NCI-H146 treated with DMSO at 0.1 percent for 48 hours (cell line): ENCODE measurements at regions not wholly inside any gene's neighbourhood (a gene's known extent, or its start where the extent isn't known, plus 50 kb on each side); places are given as distances from the start of the nearest gene placed in this dataset.
A peak's percentile ranks its signal among the peaks of the same experiment; 100 is the strongest.
"Not testable (repeated sequence)": the region's sequence is repeated elsewhere in the genome, so short reads cannot be mapped to it uniquely, and the experiment has no call there.

ENCODE experiments used
- DNase-seq: peaks from one replicate; lab custom pipeline; 2025; ENCODE audit not compliant: unreplicated experiment; lab: John Stamatoyannopoulos, UW

DNA sequence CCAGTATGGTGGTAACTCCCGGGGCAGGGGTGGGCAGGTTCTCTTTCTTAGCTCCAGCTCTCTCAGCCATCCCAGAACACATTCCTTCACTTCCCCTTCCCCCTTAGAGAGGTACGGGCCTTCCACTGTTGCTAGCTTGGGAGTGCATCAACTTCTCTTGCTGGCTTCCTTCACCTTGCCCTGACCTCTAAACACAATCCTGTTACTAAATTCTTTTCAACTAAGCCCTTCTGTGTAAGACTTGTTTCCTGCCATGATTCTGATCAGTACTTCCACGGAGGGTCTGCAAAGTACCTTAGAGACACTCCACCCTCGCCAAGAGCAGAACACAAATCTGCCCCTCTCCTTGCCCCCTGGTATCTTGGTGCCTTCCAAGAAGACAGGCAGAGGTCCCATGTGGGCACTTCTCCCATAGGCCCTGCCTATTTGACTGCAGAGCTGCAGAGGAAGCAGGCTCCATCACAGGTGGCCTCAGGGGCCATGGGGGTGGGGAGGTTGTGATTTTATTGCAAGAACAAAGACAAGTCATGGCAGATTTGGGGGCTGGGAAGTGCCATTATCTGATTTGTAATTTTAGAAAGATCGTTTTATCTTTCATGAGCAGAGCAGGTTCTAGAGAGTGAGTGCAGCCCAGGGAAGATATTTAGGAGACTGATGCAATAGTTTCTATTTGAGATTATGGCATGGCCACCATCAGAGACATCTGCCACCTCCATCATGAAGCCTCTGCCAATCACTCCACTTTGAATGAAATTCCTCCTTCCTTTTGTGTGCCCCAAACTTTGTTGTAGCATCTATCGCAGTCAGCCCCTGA, 182.5 kb upstream of the JUN start:
- no peak for DNase-seq

DNA sequence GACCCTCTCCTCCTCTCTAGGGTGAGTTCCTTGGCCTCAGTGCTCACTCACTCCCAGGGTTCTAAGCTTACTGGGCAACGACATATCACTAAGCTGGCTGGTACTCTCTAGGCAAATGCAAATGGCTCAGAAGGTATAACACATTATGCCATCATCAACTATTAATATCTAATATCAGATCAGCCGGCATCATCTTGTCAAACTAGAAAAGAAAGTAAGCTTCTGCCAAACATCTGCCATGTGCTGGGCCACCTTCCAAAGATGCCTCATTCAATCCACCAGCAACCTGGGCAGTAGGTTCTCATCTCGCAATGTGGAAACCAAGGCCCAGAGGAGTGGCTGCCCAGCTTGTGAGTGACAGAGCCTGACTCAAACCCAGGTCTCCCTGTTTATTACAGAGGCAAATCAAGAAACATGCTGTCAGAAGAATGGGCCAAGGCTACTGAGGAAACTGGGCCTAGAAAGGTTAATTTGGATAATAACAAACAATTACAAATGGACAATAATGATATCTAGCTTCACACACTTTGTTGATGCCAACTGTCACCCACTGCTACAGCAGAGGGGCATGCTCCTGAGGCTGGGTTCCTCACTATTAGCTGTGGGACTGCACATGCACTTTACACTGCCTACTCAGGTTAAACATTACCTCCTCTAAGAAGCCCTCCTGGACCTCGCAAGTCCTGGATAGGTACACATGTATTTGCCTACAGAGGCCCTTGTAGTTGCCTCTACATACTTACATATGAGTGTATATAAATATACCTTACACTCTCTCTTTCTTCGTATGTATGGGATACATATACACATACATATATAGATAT, 183.3 kb upstream of the JUN start:
- DNase-seq: no peak

DNA sequence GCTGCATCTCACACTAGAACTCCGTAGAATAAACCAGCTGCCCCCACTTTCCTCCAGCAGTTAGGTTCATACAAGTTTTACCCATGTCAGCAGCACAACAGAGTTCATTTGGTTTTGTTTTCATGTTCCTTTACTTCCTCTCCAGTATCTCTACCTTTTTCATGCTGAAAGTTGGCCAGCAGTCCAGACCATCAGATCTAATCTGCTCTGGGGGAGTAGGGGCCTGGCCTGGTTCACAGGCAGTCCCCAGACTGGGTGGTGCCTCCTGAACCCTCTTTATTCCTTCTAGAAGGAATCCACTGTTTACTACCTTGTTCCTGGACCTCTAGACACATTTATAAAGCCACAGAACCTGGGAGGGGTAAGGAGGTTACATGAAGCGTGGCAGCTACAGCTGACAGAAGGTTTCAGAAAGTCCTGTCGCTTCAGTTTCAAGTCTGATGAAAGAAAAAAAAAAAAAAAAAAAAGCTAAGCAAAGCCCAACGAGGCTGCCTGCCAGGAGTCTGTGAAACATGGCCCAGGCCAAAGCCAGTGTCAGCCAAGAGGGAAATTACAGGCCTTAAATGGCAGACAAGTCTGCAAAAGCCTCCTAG, 184.6 kb upstream of the JUN start:
- no peak for DNase-seq

DNA sequence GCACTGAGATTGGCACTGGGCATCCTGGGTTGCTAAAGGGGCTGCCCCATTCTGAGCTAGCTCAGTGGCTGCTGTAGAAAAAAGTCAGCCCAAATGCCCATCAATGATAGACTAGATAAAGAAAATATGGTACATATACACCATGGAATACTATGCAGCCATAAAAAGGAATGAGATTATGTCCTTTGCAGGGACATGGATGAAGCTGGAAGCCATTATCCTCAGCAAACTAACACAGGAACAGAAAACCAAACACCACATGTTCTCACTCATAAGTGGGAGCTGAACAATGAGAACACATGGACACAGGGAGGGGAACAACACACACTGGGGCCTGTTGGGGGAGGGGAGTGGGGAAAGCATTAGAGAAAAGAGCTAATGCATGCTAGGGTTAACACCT, 185.3 kb upstream of the JUN start:
- DNase-seq: not testable (repeated sequence)

DNA sequence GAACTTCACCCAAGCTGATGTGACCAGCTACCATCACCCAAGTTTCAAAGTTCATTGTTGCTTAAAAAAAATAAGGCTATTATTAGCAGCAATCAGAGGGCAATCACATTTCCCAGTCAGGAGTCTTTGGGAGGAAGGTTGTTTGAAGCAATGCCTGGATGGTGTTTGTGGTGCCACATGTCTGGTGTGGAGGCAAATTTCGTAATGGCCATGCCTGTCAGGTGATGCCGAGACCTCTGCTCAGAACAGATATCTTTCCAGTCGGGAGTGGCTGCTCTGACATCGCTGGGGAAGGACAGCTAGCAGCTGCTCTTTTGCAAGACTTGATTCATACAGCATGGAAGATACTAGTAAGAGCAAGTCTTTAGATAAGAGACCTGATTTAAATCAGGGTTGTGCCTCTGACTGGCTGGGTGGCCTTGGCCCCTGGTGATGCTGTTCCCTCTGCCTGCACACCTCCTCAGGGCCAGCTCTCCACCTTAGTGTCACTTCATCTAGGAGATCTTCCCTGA, 187.8 kb upstream of the JUN start:
- DNase-seq: no peak

DNA sequence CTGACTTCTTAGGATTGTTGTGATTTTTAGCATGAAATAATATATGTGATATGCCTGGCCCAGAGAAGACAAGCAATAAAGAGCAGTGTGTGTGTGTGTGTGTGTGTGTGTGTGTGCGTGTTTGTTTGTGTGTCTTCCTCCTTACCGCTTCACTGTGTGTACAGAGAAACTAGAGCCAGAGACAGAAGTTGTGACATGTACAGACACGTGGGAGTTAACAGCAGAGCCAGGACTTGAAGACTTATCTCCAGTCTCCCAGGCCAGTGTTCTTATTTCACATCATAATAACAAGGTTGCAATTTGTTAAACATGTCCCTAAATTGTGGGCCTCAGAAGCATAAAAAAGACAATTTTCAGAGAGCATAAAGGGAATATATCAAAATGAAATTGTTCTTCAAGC, 192.0 kb upstream of the JUN start:
- DNase-seq: no peak

DNA sequence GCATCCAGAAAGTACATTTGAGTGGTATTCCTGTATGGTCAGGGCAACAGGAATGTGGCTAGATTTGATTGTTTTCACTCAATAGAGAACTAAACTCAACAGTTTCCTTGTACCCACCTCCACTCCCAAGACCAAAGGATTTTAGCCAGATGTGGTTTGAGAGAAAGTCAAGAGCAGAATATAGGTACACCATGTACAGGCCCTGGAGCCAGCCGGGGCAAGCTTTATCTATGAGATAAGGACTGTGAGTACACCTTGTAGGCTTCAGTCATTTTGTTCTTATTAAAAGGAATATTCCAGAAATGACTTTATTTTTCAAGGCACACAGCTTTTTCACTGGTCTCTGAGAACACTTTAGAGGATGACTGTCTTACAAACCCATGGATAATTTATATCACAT, 192.4 kb upstream of the JUN start:
- DNase-seq: no peak

DNA sequence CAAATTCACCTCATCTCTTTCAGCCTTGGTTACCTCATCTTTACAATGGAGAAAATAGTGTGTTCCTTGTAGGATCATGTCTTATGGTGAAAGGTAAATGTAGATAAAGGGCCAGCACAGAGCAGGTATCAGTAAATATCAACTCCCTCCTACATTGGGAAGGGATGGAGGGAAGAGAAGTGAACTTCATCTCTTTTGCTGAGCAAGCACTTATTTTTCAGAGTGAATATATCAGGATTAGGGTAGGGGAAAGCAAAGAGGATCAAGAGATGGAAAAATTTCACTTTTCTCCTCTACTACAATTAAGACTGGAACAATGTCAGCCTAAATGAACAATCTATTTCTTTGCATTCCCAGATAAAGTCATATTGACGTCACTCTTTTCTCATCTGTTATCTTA, 193.8 kb upstream of the JUN start:
- no peak for DNase-seq

DNA sequence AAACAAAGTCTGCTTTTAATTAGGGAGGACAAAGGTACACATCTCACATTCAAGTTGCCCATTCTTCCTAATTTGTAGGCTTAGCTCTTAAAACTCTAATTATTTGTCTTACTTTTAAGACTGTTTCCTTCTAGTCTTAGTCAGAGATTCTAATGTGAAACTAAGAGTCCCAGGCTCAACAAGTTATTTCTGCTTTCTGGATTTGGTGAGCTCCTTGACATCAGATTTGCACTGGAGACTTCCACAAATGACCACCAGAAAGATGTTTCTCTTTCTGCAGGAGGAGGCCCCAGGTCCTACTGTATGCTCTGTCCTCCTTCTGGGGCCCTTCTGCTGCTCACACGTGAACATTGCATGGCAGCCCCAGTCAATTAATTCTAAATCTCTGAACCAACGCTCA, 194.2 kb upstream of the JUN start:
- no peak for DNase-seq

DNA sequence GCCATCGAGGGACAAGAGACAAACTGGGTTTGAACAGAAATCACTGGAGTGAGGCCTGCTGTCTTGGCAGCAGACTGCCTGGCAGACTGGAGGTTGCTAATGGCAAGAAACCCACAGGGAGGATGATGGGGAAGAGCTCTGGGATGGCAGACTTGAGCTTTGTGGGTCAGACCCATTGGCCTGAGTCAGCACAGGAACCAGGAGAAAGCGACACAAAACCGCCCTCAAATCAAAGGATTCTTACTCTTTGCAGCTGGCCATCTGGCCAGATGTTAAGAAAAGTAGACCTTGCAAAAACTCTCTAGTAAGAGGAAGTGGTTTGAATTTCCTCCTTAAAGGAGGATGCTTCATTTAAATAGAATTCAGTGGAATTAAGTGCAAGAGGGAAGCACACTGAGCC, 195.2 kb upstream of the JUN start:
- DNase-seq: no peak

DNA sequence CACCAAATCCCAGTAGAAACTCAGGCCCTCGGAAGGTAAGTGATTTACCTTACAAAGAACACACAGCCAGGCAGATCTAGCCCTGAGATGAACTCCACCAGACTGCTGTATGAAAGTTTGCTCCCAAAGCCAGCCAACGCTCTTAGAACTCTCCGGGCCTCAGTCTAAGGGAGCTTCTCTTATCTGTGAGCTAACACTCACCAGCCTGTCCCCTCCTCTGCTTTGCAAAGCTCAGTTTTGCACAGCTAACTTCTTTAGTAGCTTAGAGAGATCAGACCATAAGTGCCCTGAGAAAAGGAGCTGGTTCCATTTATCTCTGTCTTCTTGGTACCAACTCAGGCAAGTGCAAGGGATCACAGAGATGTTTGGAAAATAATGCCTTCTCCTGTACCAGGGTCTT, 195.8 kb upstream of the JUN start:
- no peak for DNase-seq

DNA sequence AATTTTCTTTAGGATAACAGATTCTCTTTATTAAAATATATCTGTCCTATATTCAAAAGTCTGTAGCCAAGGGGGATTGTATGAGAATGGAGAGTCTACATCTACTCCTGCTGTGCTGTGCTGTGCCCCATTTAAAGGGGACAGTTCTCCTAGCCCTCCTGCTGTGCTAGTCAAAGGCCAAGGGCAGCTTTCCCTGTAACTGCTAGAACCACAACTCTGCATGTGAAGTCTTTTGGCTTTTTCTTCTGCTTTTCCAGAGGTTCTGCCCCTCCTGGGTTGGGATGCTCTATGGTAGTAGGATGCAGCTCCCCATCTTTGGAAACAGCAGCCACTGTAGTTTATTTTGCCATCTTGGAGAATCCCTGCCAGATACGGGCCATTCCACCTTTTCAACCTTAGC, 197.5 kb upstream of the JUN start:
- DNase-seq: no peak

DNA sequence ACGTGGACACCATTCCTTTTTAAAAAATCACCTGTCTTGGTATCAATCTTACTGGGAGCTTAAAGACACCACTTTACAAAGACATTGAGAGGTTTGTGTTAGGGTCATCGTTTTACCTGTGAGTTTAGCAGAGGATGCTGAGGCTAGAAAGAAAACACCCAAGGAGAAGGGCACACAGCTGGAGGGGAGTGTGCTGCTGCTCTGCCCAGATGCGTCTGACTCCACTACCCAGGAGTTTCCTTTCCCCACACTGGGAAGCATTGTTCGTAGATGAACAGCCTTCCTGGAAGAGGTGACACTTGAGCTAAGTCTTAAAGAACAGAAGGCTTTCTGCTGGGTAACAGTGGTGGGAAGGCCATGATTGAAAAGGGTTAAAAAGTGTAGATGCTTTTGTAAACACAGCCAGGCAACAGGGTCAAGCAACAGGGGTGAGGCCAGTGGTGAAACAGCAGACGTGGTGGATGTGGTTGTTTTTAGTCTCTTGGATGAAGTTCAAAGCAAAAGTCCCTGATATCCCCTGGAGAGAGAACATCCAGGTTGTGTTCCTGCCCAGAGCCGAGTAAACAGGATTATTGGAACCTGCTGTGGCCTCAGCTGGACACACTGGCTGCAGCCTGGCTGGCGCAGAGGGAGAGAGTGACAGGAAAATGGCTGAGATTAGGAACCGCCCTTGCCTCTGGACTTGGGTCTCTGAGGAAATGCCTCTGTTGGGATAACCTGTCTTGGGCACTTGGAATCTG, 198.6 kb upstream of the JUN start:
- DNase-seq: peak; percentile 86

DNA sequence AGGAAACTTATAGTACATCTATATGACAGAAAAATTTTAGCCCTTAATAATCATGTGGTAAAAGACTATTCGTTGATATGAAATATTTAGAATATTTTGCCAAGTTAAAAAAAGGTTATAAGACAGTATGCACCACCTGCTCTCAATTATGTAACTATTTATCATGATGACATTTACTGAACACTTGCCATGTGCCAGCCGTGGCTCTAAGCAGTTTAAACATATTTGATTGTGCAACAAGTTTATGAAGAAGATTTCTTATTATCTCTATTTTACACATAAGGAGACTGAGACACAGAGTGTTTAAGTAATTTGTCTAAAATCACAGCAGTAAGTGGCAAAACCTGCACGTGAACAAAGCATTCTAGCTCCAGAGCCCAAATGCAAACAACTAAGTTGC, 199.3 kb upstream of the JUN start:
- DNase-seq: no peak

DNA sequence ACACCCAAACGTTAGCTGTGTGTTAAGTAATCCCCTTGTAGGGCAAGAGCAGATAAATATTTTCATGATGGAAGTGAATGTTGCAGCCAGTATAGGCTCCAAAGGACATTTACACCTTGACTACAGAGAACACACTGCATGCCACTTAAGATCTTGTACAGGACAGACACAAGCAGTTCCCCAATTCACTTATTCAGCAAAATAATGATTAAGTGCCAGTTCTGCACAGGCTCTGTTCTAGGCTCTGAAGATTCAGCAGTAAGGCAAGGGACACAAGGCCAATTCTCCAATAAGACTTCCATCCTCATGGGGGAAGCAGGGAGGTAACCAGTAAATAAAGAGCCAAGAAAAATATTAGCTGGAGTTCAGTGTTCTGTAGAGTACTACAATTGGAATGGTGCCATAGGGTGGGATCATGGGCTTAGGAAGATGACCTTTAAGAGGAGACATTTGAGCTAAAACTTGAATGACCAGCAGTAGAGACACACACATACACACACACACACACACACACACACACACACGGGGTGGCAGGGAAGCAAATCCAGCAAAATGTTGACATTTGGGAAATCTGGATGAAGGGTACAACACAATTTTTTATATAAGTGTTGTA, 199.9 kb upstream of the JUN start:
- DNase-seq: no peak

DNA sequence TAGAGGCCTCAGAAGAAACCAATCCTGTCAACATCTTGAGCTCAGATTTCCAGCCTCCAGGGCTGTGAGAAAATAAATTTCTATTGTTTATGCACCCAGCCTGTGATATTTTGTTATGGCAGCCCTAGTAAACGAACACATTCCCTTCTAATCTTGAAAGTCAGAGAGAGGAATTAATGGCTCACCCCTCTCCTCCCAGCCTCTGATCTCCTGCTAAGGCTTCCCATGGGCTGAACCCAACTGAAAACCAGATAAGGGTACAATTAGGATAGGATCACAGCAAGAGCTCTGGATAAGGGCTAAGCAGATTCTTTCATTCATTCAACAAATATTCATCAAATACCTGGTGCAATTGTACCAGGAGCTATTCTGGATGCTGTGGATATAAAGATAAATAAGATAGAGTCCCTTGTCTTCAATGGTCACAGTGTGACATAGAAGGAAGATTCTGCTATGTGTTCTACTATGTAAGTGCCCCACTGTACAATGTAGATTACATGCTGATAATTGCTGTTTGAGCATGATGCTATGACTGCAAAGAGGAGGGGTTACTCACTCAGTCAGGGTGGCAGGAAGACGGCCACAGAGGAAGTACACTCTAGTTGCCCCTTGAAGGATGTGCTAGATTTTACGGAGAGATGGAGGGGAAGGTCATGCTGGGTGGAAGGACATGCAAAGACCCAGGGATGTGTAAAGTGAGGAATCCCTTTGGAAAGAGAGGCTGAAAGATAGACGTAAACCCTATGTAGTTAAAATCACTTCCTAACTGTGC, 203.3 kb upstream of the JUN start:
- peak; percentile 23 for DNase-seq

DNA sequence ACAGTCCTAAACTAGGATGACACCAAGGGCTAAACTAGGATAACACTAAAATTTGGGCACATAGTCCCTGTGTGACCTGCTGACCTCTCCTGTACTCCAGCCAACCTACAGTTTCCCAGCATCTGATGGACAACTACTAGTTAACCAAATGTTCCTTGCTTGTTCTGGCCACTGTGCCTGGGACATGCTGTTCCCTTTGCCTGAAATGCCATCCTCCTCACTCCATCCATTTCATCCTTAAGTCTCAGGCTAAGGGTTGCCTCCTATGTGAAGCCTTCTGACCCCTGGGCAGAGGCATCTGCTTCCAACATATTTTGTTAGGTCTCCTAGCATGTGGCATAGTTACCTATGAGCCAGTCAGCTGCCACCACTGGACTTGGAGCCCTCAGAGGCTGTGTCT, 204.9 kb upstream of the JUN start:
- DNase-seq: no peak

DNA sequence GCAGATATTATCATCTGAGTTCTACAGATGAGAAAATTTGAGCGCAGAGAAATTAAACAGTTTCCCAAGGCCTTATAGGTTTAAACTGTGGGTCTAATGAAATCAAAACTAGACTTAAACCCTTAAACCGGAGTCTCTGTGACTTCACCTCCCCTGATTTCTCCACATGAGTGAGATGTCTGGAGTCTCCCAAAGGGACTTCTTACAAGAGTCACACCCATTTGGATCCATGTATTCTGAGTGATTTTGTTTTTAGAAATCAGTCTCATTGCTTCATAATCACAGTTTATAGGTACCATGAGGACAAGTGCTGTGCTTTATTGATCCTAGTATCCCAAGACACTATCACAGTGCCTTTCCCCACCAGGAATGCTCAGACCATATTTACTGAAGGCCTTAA, 206.0 kb upstream of the JUN start:
- no peak for DNase-seq

DNA sequence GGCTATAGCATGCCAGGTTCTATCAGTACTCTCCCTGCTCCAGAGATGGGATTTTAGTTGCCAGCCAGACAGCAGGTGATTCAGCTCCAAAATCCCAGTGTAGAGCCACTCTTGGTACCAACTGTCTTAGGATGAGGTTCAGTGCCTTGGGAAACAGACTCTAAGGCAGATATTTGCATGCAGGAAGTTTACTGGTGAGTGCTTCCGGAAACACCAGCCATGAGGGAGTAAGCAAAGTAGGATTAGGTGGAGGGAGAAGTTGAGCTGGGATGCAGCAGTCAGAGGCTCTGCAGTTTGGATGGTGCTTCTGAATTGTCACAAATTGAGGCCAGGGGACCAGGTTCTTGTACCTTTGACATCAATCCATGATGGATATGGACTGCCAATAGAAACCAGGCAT, 207.5 kb upstream of the JUN start:
- no peak for DNase-seq

DNA sequence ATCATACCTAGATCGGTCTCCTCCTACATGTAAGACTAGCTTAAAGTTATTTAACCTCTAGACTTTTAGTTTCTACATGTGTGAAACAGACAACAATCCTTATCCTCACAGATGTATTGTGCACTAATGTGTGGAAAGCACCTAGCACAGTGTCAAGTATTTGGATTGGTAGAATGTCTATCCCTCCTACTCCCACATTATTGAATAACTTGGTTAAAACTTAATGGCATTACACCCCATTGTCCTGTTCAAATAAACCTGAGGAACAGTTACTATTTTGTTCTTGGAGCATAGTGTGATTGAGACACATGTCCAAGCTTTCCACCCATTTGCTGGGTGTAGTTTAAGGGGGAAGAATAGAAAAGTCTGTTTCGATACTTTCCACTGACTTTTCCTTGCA, 208.8 kb upstream of the JUN start:
- DNase-seq: no peak
